ENCODE measurements at regions not wholly inside any gene's neighbourhood (a gene's known extent, or its start where the extent isn't known, plus 50 kb on each side); places are given as distances from the start of the nearest gene placed in this dataset.

GRCh38 chr2:138155304-138155703 lies 191.0 kb downstream of the HNMT start:
- TF ChIP-seq CTCF (IDR thresholded peaks at IDR 0.05) (no peak), JUN (IDR thresholded peaks at IDR 0.05) (no peak), RFX5 (IDR thresholded peaks at IDR 0.05) (no peak), BHLHE40 (IDR thresholded peaks at IDR 0.05; ENCODE audit: low read depth, low read length) (no peak), MAX (IDR thresholded peaks at IDR 0.05) (no peak), HOXB13 (CRISPR knock-in tag; IDR thresholded peaks at IDR 0.05; ENCODE audit: low read depth) (no peak), POLR2A (IDR thresholded peaks at IDR 0.05; ENCODE audit: low read length) (no peak), HOXB5 (CRISPR knock-in tag; IDR thresholded peaks at IDR 0.05) (no peak), FOSL2 (IDR thresholded peaks at IDR 0.05) (no peak), FOSL2 (CRISPR knock-in tag; IDR thresholded peaks at IDR 0.05) (no peak), ESRRA (IDR thresholded peaks at IDR 0.05; ENCODE audit: borderline replicate concordance, low read length) (no peak)

Data from A549 (cell line).